Lung (tissue), 11 donors: ENCODE measurements at regions not wholly inside any gene's neighbourhood (a gene's known extent, or its start where the extent isn't known, plus 50 kb on each side); places are given as distances from the start of the nearest gene placed in this dataset.
"Not testable (repeated sequence)": the region's sequence is repeated elsewhere in the genome, so short reads cannot be mapped to it uniquely, and the experiment has no call there.

Experiments
- ATAC-seq: fragments of 200-7000 bp; cut with Tn5 transposase; one replicate; pipeline ENCODE4 v1.9.1; 2020; ENCODE audit warnings: moderate number of reproducible peaks; ENCODE audit not compliant: insufficient read depth, low FRiP score
- DNase-seq, 3 donors: peaks; one replicate each; pipeline ENCODE4 v3.0.0-alpha.2; 2013 to 2017
- H3K27ac ChIP-seq, 2 donors: one replicate each; pipeline ENCODE4 v1.5.1; 2013; ENCODE audit warnings: mild to moderate bottlenecking in 2 of 2, moderate library complexity in 2 of 2, control low read depth in 1 of 2, inconsistent platforms in 1 of 2, low read depth in 1 of 2, low read length in 1 of 2
- H3K27me3 ChIP-seq, 3 donors: one replicate each; pipeline ENCODE4 v1.5.1; 2013; ENCODE audit warnings: low read length in 2 of 3; ENCODE audit not compliant: control insufficient read depth in 3 of 3, insufficient read depth in 3 of 3
- H3K36me3 ChIP-seq, 4 donors: one replicate each; pipeline ENCODE4 v1.5.1; 2013; ENCODE audit warnings: low read length in 4 of 4, mild to moderate bottlenecking in 1 of 4, moderate library complexity in 1 of 4; ENCODE audit not compliant: control insufficient read depth in 4 of 4, insufficient read depth in 4 of 4
- H3K4me1 ChIP-seq, 5 donors: one replicate each; pipeline ENCODE4 v1.5.1; 2013; ENCODE audit warnings: low read length in 5 of 5, mild to moderate bottlenecking in 2 of 5, moderate library complexity in 1 of 5; ENCODE audit not compliant: control insufficient read depth in 5 of 5, insufficient read depth in 5 of 5
- H3K4me3 ChIP-seq: one replicate; pipeline ENCODE4 v1.5.1; 2013; ENCODE audit warnings: mild to moderate bottlenecking, control low read depth, moderate library complexity
- H3K9ac ChIP-seq, 2 donors: one replicate each; pipeline ENCODE4 v1.5.1; 2013; ENCODE audit warnings: low read length in 2 of 2, control low read depth in 1 of 2; ENCODE audit not compliant: insufficient read depth in 1 of 2
- H3K9me3 ChIP-seq, 4 donors: one replicate each; pipeline ENCODE4 v1.5.1; 2013; ENCODE audit warnings: low read length in 3 of 4, mild to moderate bottlenecking in 1 of 4, moderate library complexity in 1 of 4; ENCODE audit not compliant: control insufficient read depth in 4 of 4, insufficient read depth in 3 of 4
- WGBS, 2 donors: extraction: QIAGEN DNeasy Blood & Tissue Kit; methylation state at CpG; one replicate each; pipeline ENCODE4 v1.1.7; 2013; 5-methylcytosine and 5-hydroxymethylcytosine counted together
- TF ChIP-seq, protein P1 (sequence below): IDR thresholded peaks from 2 replicates; pipeline ENCODE4 v1.5.1; 2012; ENCODE audit warnings: mild to moderate bottlenecking; ENCODE audit errors: control extremely low read depth, extremely low read depth
- donor health status: control.
- donor health status: control.
- donor health status: Bipolar disorder and iron deficiency.
- donor health status: healthy.
- donor health status: DM: yes; HTN: yes; CAD: no.

DNA sequence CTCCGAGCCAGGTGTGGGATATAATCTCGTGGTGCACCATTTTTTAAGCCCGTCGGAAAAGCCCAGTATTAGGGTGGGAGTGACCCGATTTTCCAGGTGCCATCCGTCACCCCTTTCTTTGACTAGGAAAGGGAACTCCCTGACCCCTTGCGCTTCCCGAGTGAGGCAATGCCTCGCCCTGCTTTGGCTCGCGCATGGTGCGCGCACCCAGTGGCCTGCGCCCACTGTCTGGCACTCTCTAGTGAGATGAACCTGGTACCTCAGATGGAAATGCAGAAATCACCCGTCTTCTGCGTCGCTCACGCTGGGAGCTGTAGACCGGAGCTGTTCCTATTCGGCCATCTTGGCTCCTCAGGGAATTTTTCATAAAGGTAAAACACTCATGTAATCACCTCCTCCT, 63.9 kb downstream of the RWDD3 start:
- not testable (repeated sequence) for H3K27me3 ChIP-seq, H3K4me1 ChIP-seq, DNase-seq, H3K27ac ChIP-seq, H3K9ac ChIP-seq, H3K36me3 ChIP-seq, ATAC-seq, H3K4me3 ChIP-seq, H3K9me3 ChIP-seq
- 91 to 96% methylated on average over 19 to 20 of the region's 20 CpGs for WGBS, 2 donors

DNA sequence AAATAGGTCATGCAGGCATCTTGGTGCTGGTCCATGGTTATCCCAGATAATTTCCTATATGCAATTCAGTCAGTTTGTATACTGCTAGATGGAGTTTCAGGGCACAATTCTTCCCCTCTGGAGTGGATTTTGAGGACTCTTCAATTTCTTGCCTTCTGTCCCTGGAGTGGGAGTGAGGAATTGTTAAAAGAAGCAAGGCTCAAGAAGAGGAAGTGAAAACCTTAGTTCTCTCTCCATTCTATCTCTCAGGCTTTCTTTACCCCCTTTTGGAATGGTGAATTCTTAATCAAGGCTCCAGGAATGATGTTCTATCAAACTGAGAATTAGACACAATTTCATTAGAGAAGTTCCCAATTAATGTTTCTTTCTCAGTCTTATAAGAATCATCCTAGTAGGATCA, 67.1 kb downstream of the RWDD3 start:
- Histone ChIP-seq H3K9ac (no peak overlapping the region), H3K36me3 (no peaks in the 10 kb centered on the region), H3K27me3 (no peaks in the 10 kb centered on the region), H3K4me3 (no peak overlapping the region), H3K4me1 (no peaks in the 10 kb centered on the region), H3K9me3 (no peaks in the 10 kb centered on the region), H3K27ac (no peak overlapping the region)
- ATAC-seq = no peak
- TF ChIP-seq, protein P1, sequence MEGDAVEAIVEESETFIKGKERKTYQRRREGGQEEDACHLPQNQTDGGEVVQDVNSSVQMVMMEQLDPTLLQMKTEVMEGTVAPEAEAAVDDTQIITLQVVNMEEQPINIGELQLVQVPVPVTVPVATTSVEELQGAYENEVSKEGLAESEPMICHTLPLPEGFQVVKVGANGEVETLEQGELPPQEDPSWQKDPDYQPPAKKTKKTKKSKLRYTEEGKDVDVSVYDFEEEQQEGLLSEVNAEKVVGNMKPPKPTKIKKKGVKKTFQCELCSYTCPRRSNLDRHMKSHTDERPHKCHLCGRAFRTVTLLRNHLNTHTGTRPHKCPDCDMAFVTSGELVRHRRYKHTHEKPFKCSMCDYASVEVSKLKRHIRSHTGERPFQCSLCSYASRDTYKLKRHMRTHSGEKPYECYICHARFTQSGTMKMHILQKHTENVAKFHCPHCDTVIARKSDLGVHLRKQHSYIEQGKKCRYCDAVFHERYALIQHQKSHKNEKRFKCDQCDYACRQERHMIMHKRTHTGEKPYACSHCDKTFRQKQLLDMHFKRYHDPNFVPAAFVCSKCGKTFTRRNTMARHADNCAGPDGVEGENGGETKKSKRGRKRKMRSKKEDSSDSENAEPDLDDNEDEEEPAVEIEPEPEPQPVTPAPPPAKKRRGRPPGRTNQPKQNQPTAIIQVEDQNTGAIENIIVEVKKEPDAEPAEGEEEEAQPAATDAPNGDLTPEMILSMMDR = no peak
- no peak for DNase-seq

DNA sequence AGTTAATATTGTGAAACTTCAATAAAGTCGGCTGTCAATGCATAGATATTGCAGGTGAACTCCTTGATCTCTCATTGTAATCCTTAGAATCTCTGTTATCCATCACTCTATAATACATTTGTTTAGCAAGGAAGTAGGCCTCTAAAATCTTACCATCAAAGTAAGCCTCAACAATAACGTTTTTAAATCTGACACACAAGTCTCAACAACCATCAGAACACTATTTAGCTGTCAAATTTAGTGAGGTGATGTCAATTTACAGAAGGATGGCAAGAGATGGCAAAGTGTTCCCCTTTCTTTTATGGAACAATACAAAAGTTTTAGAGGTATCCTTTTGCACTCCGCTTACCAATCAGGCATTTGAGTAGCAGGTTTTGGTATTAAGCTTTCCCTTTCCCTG, 67.6 kb downstream of the RWDD3 start:
- Histone ChIP-seq H3K36me3 (no peaks in the 10 kb centered on the region), H3K4me1 (no peaks in the 10 kb centered on the region), H3K9me3 (no peaks in the 10 kb centered on the region), H3K9ac (no peak overlapping the region), H3K27ac (no peak overlapping the region), H3K4me3 (no peak overlapping the region), H3K27me3 (no peaks in the 10 kb centered on the region)
- DNase-seq = no peak
- TF ChIP-seq, protein P1 = no peak
- no peak for ATAC-seq
- WGBS, 2 donors = 77 to 87% methylated on average over 3 of the region's 3 CpGs

DNA sequence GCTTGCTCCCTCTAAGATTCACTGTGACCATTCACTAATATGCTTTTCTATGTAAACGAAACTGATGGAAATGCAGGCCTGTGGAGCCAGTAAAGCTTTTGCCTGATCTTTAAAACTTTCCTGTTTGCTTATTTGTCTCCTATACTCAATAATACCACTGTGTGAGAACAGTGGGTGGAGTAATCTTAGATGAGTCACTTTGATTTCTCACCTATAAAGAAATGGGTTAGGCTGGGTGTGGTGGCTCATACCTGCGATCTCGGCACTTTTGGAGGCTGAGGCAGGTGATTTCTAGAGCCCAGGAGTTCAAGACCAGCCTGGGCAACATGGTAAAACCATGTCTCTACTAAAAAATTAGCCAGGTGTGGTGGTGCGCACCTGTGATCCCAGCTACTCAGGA, 70.8 kb downstream of the RWDD3 start:
- TF ChIP-seq, protein P1 = no peak
- Histone ChIP-seq H3K4me1 (peaks cover 0 to 7% (median 0%) of the 10 kb centered on the region in 5 donors), H3K27me3 (no peaks in the 10 kb centered on the region), H3K9me3 (no peaks in the 10 kb centered on the region), H3K9ac (no peak overlapping the region), H3K27ac (no peak overlapping the region), H3K36me3 (no peaks in the 10 kb centered on the region), H3K4me3 (no peak overlapping the region)
- WGBS, 2 donors = 92 to 94% methylated on average over 4 of the region's 4 CpGs
- ATAC-seq = no peak
- DNase-seq = no peak
